ENCODE measurements at regions not wholly inside any gene's neighbourhood (a gene's known extent, or its start where the extent isn't known, plus 50 kb on each side); places are given as distances from the start of the nearest gene placed in this dataset.

- TF ChIP-seq EP300 (IDR thresholded peaks at IDR 0.05): no peak
- TF ChIP-seq, protein P1, sequence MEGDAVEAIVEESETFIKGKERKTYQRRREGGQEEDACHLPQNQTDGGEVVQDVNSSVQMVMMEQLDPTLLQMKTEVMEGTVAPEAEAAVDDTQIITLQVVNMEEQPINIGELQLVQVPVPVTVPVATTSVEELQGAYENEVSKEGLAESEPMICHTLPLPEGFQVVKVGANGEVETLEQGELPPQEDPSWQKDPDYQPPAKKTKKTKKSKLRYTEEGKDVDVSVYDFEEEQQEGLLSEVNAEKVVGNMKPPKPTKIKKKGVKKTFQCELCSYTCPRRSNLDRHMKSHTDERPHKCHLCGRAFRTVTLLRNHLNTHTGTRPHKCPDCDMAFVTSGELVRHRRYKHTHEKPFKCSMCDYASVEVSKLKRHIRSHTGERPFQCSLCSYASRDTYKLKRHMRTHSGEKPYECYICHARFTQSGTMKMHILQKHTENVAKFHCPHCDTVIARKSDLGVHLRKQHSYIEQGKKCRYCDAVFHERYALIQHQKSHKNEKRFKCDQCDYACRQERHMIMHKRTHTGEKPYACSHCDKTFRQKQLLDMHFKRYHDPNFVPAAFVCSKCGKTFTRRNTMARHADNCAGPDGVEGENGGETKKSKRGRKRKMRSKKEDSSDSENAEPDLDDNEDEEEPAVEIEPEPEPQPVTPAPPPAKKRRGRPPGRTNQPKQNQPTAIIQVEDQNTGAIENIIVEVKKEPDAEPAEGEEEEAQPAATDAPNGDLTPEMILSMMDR (IDR thresholded peaks at IDR 0.05): no peak
- TF ChIP-seq POLR2A (IDR thresholded peaks at IDR 0.05): no peak
Measured at GRCh38 chr2:16063251-16063850, 123.0 kb downstream of the MYCN start.

All from sigmoid colon (tissue), 4 donors.